Nephron progenitor cell (in vitro differentiated cells): ENCODE measurements at regions not wholly inside any gene's neighbourhood (a gene's known extent, or its start where the extent isn't known, plus 50 kb on each side); places are given as distances from the start of the nearest gene placed in this dataset.

Experiments
- DNase-seq: peaks from one replicate; pipeline ENCODE4 v3.0.0; 2021
- H3K27ac Mint-ChIP-seq: 2 replicates; pipeline ENCODE4 v1.8.0; 2021; ENCODE audit warnings: mild to moderate bottlenecking, moderate library complexity, mixed read lengths
- H3K27me3 Mint-ChIP-seq: 2 replicates; pipeline ENCODE4 v1.8.0; 2021; ENCODE audit warnings: mild to moderate bottlenecking, low read depth, mixed read lengths; ENCODE audit not compliant: poor library complexity
- H3K36me3 Mint-ChIP-seq: 2 replicates; pipeline ENCODE4 v1.8.0; 2021; ENCODE audit warnings: low read depth, mixed read lengths
- H3K4me1 Mint-ChIP-seq: 2 replicates; pipeline ENCODE4 v1.8.0; 2021; ENCODE audit warnings: mixed read lengths
- H3K4me3 Mint-ChIP-seq: 2 replicates; pipeline ENCODE4 v1.8.0; 2021; ENCODE audit warnings: mild to moderate bottlenecking, moderate library complexity, mixed read lengths
- H3K9me3 Mint-ChIP-seq: 2 replicates; pipeline ENCODE4 v1.8.0; 2021; ENCODE audit warnings: mild to moderate bottlenecking, moderate library complexity, mixed read lengths
- CTCF ChIP-seq: fragments of 200-600 bp; sonication (generic); IDR thresholded peaks from 2 replicates; pipeline ENCODE4 v1.5.0; 2021; ENCODE audit warnings: antibody characterized with exemption

GRCh38 chr12:107447336-107447735 is 238.3 kb upstream of the PWP1 start:
- no peak for DNase-seq
- Mint-ChIP-seq H3K4me3 (no peak overlapping the region), H3K27me3 (peaks cover 50% of the 10 kb centered on the region), H3K36me3 (no peaks in the 10 kb centered on the region), H3K4me1 (peaks cover 27% of the 10 kb centered on the region), H3K27ac (no peak overlapping the region), H3K9me3 (peaks cover 7% of the 10 kb centered on the region)
- TF ChIP-seq CTCF = no peak

GRCh38 chr12:107448198-107448597 is 237.4 kb upstream of the PWP1 start:
- Mint-ChIP-seq H3K36me3 (no peaks in the 10 kb centered on the region), H3K9me3 (peaks cover 9% of the 10 kb centered on the region), H3K27me3 (peaks cover 47% of the 10 kb centered on the region), H3K4me3 (no peak overlapping the region), H3K27ac (no peak overlapping the region), H3K4me1 (peaks cover 27% of the 10 kb centered on the region)
- peak; percentile 48 for TF ChIP-seq CTCF
- peak; percentile 36 for DNase-seq

- no peak overlapping the region for H3K27ac Mint-ChIP-seq
- H3K4me3 Mint-ChIP-seq = no peak overlapping the region
- no peaks in the 10 kb centered on the region for H3K36me3 Mint-ChIP-seq
- peaks cover 20% of the 10 kb centered on the region for H3K4me1 Mint-ChIP-seq
- H3K9me3 Mint-ChIP-seq = peaks cover 8% of the 10 kb centered on the region
- H3K27me3 Mint-ChIP-seq = peaks cover 51% of the 10 kb centered on the region
- TF ChIP-seq CTCF = no peak
- no peak for DNase-seq
Measured at GRCh38 chr12:107449891-107450290, 235.7 kb upstream of the PWP1 start.

GRCh38 chr12:107450541-107450940 is 235.1 kb upstream of the PWP1 start:
- H3K27ac Mint-ChIP-seq = no peak overlapping the region
- peaks cover 3% of the 10 kb centered on the region for H3K9me3 Mint-ChIP-seq
- H3K4me1 Mint-ChIP-seq = peaks cover 19% of the 10 kb centered on the region
- no peak for DNase-seq
- TF ChIP-seq CTCF = no peak
- no peak overlapping the region for H3K4me3 Mint-ChIP-seq
- H3K27me3 Mint-ChIP-seq = peaks cover 46% of the 10 kb centered on the region
- H3K36me3 Mint-ChIP-seq = no peaks in the 10 kb centered on the region

- TF ChIP-seq CTCF = no peak
- Mint-ChIP-seq H3K36me3 (no peaks in the 10 kb centered on the region), H3K4me1 (peaks cover 19% of the 10 kb centered on the region), H3K4me3 (no peak overlapping the region), H3K27me3 (peaks cover 42% of the 10 kb centered on the region), H3K27ac (no peak overlapping the region), H3K9me3 (peaks cover 3% of the 10 kb centered on the region)
- DNase-seq = no peak
Measured at GRCh38 chr12:107451246-107451645, 234.4 kb upstream of the PWP1 start.

GRCh38 chr12:107454109-107454830 is 231.3 kb upstream of the PWP1 start:
- no peak for TF ChIP-seq CTCF
- no peak overlapping the region for H3K4me3 Mint-ChIP-seq
- peaks cover 32% of the 10 kb centered on the region for H3K27me3 Mint-ChIP-seq
- H3K4me1 Mint-ChIP-seq = peaks cover 19% of the 10 kb centered on the region
- DNase-seq = no peak
- H3K9me3 Mint-ChIP-seq = peaks cover 3% of the 10 kb centered on the region
- H3K36me3 Mint-ChIP-seq = no peaks in the 10 kb centered on the region
- H3K27ac Mint-ChIP-seq = no peak overlapping the region
